ENCODE measurements at regions not wholly inside any gene's neighbourhood (a gene's known extent, or its start where the extent isn't known, plus 50 kb on each side); places are given as distances from the start of the nearest gene placed in this dataset.

DNA sequence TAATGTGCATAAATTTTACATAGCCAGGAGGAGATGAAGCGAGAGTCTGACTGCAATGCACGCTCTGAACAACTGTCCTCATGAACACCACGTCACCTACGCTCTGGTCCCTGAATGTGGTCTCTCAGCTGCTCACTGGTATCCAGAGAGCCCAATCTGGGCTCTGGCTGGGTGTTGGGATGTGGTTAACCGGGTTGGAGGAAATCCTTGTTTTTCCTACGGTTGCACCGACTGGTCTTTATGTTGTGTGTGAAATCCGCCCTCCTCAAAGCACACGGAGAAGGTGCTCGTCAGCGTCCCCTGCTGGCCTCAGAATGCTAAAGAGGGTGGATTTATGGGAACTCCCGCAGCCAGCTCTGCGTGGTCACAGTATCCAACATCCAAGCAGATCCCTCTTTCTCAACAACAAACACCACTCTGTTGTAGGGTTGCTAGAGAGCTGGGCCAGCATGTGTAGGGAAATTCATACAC lies 51.8 kb upstream of the FAM89A start:
- DNase-seq (ENCODE audit: low read depth in 1 of 2, low spot score in 1 of 2) (peak; percentile 44 to 61), FAIRE-seq (no peak), ATAC-seq (peak; percentile 76 to 90; a peak in 5 of 6 replicates)
- Histone ChIP-seq H3K4me2 (peak overlapping the region; percentile 29; the same call in 1 of the 3 replicates), H3K27ac (peak overlapping the region in 1 of 2 experiments; percentile 47; a peak in 2 of 6 replicates), H3K4me3 (no peak overlapping the region), H3K4me1 (0 out of 3 replicates have a peak, but pooled peaks cover 6% of the 10 kb centered on the region), H3K9me3 (no peaks in the 10 kb centered on the region)
- 39% methylated on average over 13 of the region's 13 CpGs for WGBS (ENCODE audit: missing lambda C conversion rate)
- POLR2A ChIA-PET = no interaction called here
- CTCF ChIA-PET = interaction anchor here (0.6 to 3.3 kb wide), 21 partner anchors 8 to 459 kb away, joined by 3 to 12 read pairs (median 4); partner anchors contain the start of gene TRIM67
- no peak for TF ChIP-seq TFCP2L1 (CRISPR knock-in tag; IDR thresholded peaks at IDR 0.05)
- no peak for TF ChIP-seq EP300 (IDR thresholded peaks at IDR 0.05)
- peak; percentile 64 to 78 for TF ChIP-seq RAD21 (conservative IDR thresholded peaks at IDR 0.05 in 1 of 2, IDR thresholded peaks at IDR 0.05 in 1 of 2)
- no peak for TF ChIP-seq KDM5A (IDR thresholded peaks at IDR 0.05)
- TF ChIP-seq CBX8 (IDR thresholded peaks at IDR 0.05) = no peak
- TF ChIP-seq, protein P1, sequence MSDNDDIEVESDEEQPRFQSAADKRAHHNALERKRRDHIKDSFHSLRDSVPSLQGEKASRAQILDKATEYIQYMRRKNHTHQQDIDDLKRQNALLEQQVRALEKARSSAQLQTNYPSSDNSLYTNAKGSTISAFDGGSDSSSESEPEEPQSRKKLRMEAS (IDR thresholded peaks at IDR 0.05) = no peak
- TF ChIP-seq SMC3 (IDR thresholded peaks at IDR 0.05) = peak; percentile 84
- TF ChIP-seq FOSL2 (IDR thresholded peaks at IDR 0.05) = no peak
- no peak for TF ChIP-seq FOSL2 (CRISPR knock-in tag; IDR thresholded peaks at IDR 0.05)
- TF ChIP-seq ESRRA (IDR thresholded peaks at IDR 0.05; ENCODE audit: borderline replicate concordance, low read length) = no peak
- TF ChIP-seq, protein P2, sequence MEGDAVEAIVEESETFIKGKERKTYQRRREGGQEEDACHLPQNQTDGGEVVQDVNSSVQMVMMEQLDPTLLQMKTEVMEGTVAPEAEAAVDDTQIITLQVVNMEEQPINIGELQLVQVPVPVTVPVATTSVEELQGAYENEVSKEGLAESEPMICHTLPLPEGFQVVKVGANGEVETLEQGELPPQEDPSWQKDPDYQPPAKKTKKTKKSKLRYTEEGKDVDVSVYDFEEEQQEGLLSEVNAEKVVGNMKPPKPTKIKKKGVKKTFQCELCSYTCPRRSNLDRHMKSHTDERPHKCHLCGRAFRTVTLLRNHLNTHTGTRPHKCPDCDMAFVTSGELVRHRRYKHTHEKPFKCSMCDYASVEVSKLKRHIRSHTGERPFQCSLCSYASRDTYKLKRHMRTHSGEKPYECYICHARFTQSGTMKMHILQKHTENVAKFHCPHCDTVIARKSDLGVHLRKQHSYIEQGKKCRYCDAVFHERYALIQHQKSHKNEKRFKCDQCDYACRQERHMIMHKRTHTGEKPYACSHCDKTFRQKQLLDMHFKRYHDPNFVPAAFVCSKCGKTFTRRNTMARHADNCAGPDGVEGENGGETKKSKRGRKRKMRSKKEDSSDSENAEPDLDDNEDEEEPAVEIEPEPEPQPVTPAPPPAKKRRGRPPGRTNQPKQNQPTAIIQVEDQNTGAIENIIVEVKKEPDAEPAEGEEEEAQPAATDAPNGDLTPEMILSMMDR (IDR thresholded peaks at IDR 0.05) = peak; percentile 75
- no peak for TF ChIP-seq KDM1A (IDR thresholded peaks at IDR 0.05; ENCODE audit: low read depth)
- TF ChIP-seq FOXS1 (CRISPR knock-in tag; IDR thresholded peaks at IDR 0.05) = no peak

DNA sequence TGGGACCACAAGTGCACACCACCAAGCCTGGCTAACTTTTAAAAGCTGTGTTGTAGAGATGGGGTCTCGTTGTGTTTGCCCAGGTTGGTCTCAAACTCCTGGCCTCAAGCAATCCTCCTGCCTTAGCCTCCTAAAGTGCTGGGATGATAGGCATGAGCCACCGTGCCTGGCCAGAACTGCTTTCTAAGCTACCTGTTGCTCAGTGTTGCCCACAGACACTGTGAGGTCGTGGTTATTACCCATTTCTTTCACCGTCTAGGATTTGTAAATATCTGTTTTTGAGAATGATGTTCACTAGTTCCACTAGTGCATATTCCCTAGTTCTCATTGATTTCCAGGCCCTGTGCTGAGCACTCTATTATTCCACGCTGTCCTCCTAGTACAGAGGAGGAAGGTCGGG lies 51.4 kb upstream of the FAM89A start:
- Histone ChIP-seq H3K4me3 (no peak overlapping the region), H3K27ac (peak overlapping the region in 1 of 2 experiments; percentile 47; a peak in 1 of 6 replicates), H3K9me3 (no peaks in the 10 kb centered on the region), H3K4me2 (0 out of 3 replicates have a peak overlapping the region, but pooled peaks have one; percentile 29), H3K4me1 (0 out of 3 replicates have a peak, but pooled peaks cover 6% of the 10 kb centered on the region)
- CTCF ChIA-PET = interaction anchor here (0.7 to 3.3 kb wide), 18 partner anchors 8 to 459 kb away, joined by 3 to 12 read pairs (median 4); no protein-coding TSS in a partner anchor
- FAIRE-seq (no peak), ATAC-seq (no peak), DNase-seq (ENCODE audit: low read depth in 1 of 2, low spot score in 1 of 2) (no peak)
- no peak for TF ChIP-seq JUN (IDR thresholded peaks at IDR 0.05)
- TF ChIP-seq, protein P1 (IDR thresholded peaks at IDR 0.05) = no peak
- TF ChIP-seq KDM5A (IDR thresholded peaks at IDR 0.05) = no peak
- TF ChIP-seq HOXB5 (CRISPR knock-in tag; IDR thresholded peaks at IDR 0.05) = no peak
- TF ChIP-seq SREBF2 (IDR thresholded peaks at IDR 0.05) = no peak
- 51% methylated on average over 6 of the region's 6 CpGs for WGBS (ENCODE audit: missing lambda C conversion rate)
- POLR2A ChIA-PET = no interaction called here

Data from A549 (cell line).